HTR-8/SVneo (cell line): ENCODE measurements at regions not wholly inside any gene's neighbourhood (a gene's known extent, or its start where the extent isn't known, plus 50 kb on each side); places are given as distances from the start of the nearest gene placed in this dataset.

Experiments used
- DNase-seq: peaks from one replicate; pipeline ENCODE4 v3.0.0; 2011; ENCODE audit warnings: low spot score, mixed read lengths; ENCODE audit not compliant: insufficient read length
- FAIRE-seq: peaks from 2 replicates; lab custom pipeline; 2011; peaks lifted over from hg19 to GRCh38; lab: Jason Lieb, UNC

- FAIRE-seq (no peak), DNase-seq (no peak)
Measured at GRCh38 chr10:130746311-130746710, 565.2 kb downstream of the TCERG1L start.

GRCh38 chr10:130747356-130747755, 564.2 kb downstream of the TCERG1L start:
- FAIRE-seq = no peak

GRCh38 chr10:130747946-130748345, 563.6 kb downstream of the TCERG1L start:
- FAIRE-seq (no peak), DNase-seq (no peak)

More at GRCh38 chr10:130747356-130747755, 564.2 kb downstream of the TCERG1L start:
- DNase-seq = no peak

GRCh38 chr10:130748409-130749057, 563.0 kb downstream of the TCERG1L start:
- FAIRE-seq (no peak), DNase-seq (no peak)

- no peak for DNase-seq
Measured at GRCh38 chr10:130749911-130750310, 561.6 kb downstream of the TCERG1L start.

GRCh38 chr10:130750441-130750840, 561.1 kb downstream of the TCERG1L start:
- DNase-seq = no peak
- FAIRE-seq = no peak

More at GRCh38 chr10:130749911-130750310, 561.6 kb downstream of the TCERG1L start:
- no peak for FAIRE-seq

GRCh38 chr10:130751106-130751840, 560.2 kb downstream of the TCERG1L start:
- DNase-seq (no peak), FAIRE-seq (no peak)

GRCh38 chr10:130751851-130752250, 559.7 kb downstream of the TCERG1L start:
- FAIRE-seq = no peak
- DNase-seq = no peak

- DNase-seq (no peak), FAIRE-seq (no peak)
Measured at GRCh38 chr10:130756651-130757050, 554.9 kb downstream of the TCERG1L start.

- FAIRE-seq (no peak), DNase-seq (no peak)
Measured at GRCh38 chr10:130757271-130757670, 554.2 kb downstream of the TCERG1L start.

GRCh38 chr10:130757821-130758489, 553.6 kb downstream of the TCERG1L start:
- no peak for DNase-seq
- FAIRE-seq = no peak

GRCh38 chr10:130758529-130758928, 553.0 kb downstream of the TCERG1L start:
- DNase-seq (no peak), FAIRE-seq (no peak)

- FAIRE-seq (no peak), DNase-seq (no peak)
Measured at GRCh38 chr10:130761032-130761575, 550.4 kb downstream of the TCERG1L start.

GRCh38 chr10:130761788-130762301, 549.7 kb downstream of the TCERG1L start:
- DNase-seq = no peak
- FAIRE-seq = no peak

GRCh38 chr10:130762491-130762890, 549.0 kb downstream of the TCERG1L start:
- no peak for FAIRE-seq
- no peak for DNase-seq

GRCh38 chr10:130763071-130763470, 548.5 kb downstream of the TCERG1L start:
- FAIRE-seq = no peak

GRCh38 chr10:130763491-130763890, 548.0 kb downstream of the TCERG1L start:
- FAIRE-seq (no peak), DNase-seq (no peak)

More at GRCh38 chr10:130763071-130763470, 548.5 kb downstream of the TCERG1L start:
- DNase-seq = no peak

GRCh38 chr10:130764651-130765050, 546.9 kb downstream of the TCERG1L start:
- no peak for FAIRE-seq
- no peak for DNase-seq

GRCh38 chr10:130766071-130766470, 545.5 kb downstream of the TCERG1L start:
- DNase-seq = no peak
- FAIRE-seq = no peak

GRCh38 chr10:130767116-130767730, 544.3 kb downstream of the TCERG1L start:
- DNase-seq (no peak), FAIRE-seq (no peak)
